ENCODE measurements at regions not wholly inside any gene's neighbourhood (a gene's known extent, or its start where the extent isn't known, plus 50 kb on each side); places are given as distances from the start of the nearest gene placed in this dataset.

DNA sequence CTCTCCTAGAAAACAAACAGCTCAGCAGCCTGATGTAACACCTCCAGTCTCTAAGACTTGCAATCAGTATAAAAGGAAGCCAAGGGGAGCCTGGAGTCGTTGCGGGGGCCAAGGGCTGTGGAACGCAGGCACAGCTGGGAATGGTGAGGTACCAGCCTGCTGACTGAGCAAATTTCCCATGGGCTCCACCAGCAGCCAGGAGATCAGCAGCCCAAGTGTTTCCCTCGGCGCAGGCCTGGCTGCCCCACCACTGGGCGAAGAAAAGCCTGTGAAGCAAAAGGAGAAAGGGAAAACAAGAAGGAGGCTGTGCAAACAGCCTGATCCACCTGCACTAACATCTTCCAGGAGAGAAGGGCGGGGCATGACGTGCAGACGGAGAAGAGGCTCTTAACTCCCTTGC is 155.3 kb downstream of the SHQ1 start:
- TF ChIP-seq, protein P1, sequence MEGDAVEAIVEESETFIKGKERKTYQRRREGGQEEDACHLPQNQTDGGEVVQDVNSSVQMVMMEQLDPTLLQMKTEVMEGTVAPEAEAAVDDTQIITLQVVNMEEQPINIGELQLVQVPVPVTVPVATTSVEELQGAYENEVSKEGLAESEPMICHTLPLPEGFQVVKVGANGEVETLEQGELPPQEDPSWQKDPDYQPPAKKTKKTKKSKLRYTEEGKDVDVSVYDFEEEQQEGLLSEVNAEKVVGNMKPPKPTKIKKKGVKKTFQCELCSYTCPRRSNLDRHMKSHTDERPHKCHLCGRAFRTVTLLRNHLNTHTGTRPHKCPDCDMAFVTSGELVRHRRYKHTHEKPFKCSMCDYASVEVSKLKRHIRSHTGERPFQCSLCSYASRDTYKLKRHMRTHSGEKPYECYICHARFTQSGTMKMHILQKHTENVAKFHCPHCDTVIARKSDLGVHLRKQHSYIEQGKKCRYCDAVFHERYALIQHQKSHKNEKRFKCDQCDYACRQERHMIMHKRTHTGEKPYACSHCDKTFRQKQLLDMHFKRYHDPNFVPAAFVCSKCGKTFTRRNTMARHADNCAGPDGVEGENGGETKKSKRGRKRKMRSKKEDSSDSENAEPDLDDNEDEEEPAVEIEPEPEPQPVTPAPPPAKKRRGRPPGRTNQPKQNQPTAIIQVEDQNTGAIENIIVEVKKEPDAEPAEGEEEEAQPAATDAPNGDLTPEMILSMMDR (IDR thresholded peaks at IDR 0.05), result no peak
- TF ChIP-seq EP300 (IDR thresholded peaks at IDR 0.05), result no peak

Measured in gastroesophageal sphincter (tissue), 3 donors.